HG03064 (cell line): ENCODE measurements at regions not wholly inside any gene's neighbourhood (a gene's known extent, or its start where the extent isn't known, plus 50 kb on each side); places are given as distances from the start of the nearest gene placed in this dataset.

Experiments used
- ATAC-seq: cut with Tn5 transposase; IDR thresholded peaks from one replicate; pipeline ENCODE4 v1.9.1; 2021; ENCODE audit warnings: low read depth; ENCODE audit not compliant: unreplicated experiment

- ATAC-seq: no peak
These were observed 110.2 kb upstream of the RPS6KA2 start for GRCh38 chr6:166737261-166737660.

GRCh38 chr6:166736634-166737033 lies 109.6 kb upstream of the RPS6KA2 start:
- no peak for ATAC-seq

GRCh38 chr6:166733900-166734299 lies 106.8 kb upstream of the RPS6KA2 start:
- no peak for ATAC-seq

- no peak for ATAC-seq
These were observed 102.6 kb upstream of the RPS6KA2 start for GRCh38 chr6:166729658-166730057.

GRCh38 chr6:166728884-166729530 lies 102.0 kb upstream of the RPS6KA2 start:
- no peak for ATAC-seq

- ATAC-seq: no peak
These were observed 99.2 kb upstream of the RPS6KA2 start for GRCh38 chr6:166726201-166726600.

GRCh38 chr6:166725571-166725970 lies 98.5 kb upstream of the RPS6KA2 start:
- no peak for ATAC-seq

- ATAC-seq: no peak
These were observed 97.5 kb upstream of the RPS6KA2 start for GRCh38 chr6:166724576-166724975.

GRCh38 chr6:166722785-166723184 lies 95.7 kb upstream of the RPS6KA2 start:
- no peak for ATAC-seq

GRCh38 chr6:166721576-166721975 lies 94.5 kb upstream of the RPS6KA2 start:
- no peak for ATAC-seq

- ATAC-seq: no peak
These were observed 93.8 kb upstream of the RPS6KA2 start for GRCh38 chr6:166720856-166721255.

GRCh38 chr6:166719019-166719418 lies 92.0 kb upstream of the RPS6KA2 start:
- no peak for ATAC-seq

GRCh38 chr6:166718516-166718915 lies 91.5 kb upstream of the RPS6KA2 start:
- ATAC-seq: no peak

GRCh38 chr6:166716910-166717617 lies 90.0 kb upstream of the RPS6KA2 start:
- ATAC-seq: no peak

- ATAC-seq: no peak
These were observed 88.9 kb upstream of the RPS6KA2 start for GRCh38 chr6:166715992-166716391.

- ATAC-seq: no peak
These were observed 88.0 kb upstream of the RPS6KA2 start for GRCh38 chr6:166715065-166715464.

- no peak for ATAC-seq
These were observed 87.5 kb upstream of the RPS6KA2 start for GRCh38 chr6:166714581-166714980.

GRCh38 chr6:166714187-166714510 lies 87.1 kb upstream of the RPS6KA2 start:
- no peak for ATAC-seq

GRCh38 chr6:166713434-166714186 lies 86.6 kb upstream of the RPS6KA2 start:
- ATAC-seq: no peak

- no peak for ATAC-seq
These were observed 85.5 kb upstream of the RPS6KA2 start for GRCh38 chr6:166712286-166713228.

- no peak for ATAC-seq
These were observed 83.0 kb upstream of the RPS6KA2 start for GRCh38 chr6:166710084-166710483.
